ENCODE measurements at regions not wholly inside any gene's neighbourhood (a gene's known extent, or its start where the extent isn't known, plus 50 kb on each side); places are given as distances from the start of the nearest gene placed in this dataset.

GRCh38 chrX:69221239-69222102 lies 56.2 kb upstream of the PJA1 start:
- H3K4me3 ChIP-seq (ENCODE audit: low read depth in 2 of 2, low read length in 2 of 2): no peak overlapping the region
- ChIA-PET POLR2A (no interaction called here), CTCF (interaction anchor here (0.6 to 1.8 kb wide), 2 partner anchors 48 to 393 kb away, joined by 5 to 14 read pairs; partner anchors contain the start of gene EFNB1)
- H3K27ac ChIP-seq (ENCODE audit: low read length): no peak overlapping the region
- TF ChIP-seq SIN3A (IDR thresholded peaks at IDR 0.05; ENCODE audit: borderline replicate concordance, insufficient read depth, low read depth, low read length): no peak
- TF ChIP-seq POLR2AphosphoS5 (IDR thresholded peaks at IDR 0.05; ENCODE audit: low read depth, low read length): no peak
- TF ChIP-seq TCF7L2 (IDR thresholded peaks at IDR 0.05; ENCODE audit: low read depth, low read length): no peak
- no peak for TF ChIP-seq CTCF (IDR thresholded peaks at IDR 0.05)
- no peak for TF ChIP-seq REST (IDR thresholded peaks at IDR 0.05; ENCODE audit: insufficient read depth in 1 of 2, low read depth in 2 of 2, low read length in 1 of 2)
- no peaks in the 10 kb centered on the region for H3K27me3 ChIP-seq (ENCODE audit: control insufficient read depth, insufficient read depth, low read length)
- BruUV-seq (replicated peaks): no TSS peak
- H3K4me1 ChIP-seq (ENCODE audit: control insufficient read depth, insufficient read depth, low read length): no peaks in the 10 kb centered on the region
- 0 out of 2 replicates have a peak, but pooled peaks have one; percentile 17 for ATAC-seq
- intact Hi-C loops (cut with micrococcal nuclease; ENCODE audit: unreplicated experiment) (loop anchor here (2.0 to 10.0 kb wide), 3 partner anchors 63 to 393 kb away; partner anchors contain the start of gene EFNB1), in situ Hi-C loops (cut with HindIII; ENCODE audit: low pct_unique_long_range_greater_than_20kb, low sequenced_read_pairs) (no loop called here)
- DNase-seq (ENCODE audit: low read depth, low spot score): no peak
- no peaks in the 10 kb centered on the region for H3K36me3 ChIP-seq (ENCODE audit: control insufficient read depth, insufficient read depth, low read length)
- H3K9me3 ChIP-seq (ENCODE audit: control insufficient read depth, insufficient read depth, low read depth, low read length): no peaks in the 10 kb centered on the region

- TF ChIP-seq CTCF (IDR thresholded peaks at IDR 0.05) (no peak), POLR2AphosphoS5 (IDR thresholded peaks at IDR 0.05; ENCODE audit: low read depth, low read length) (no peak), SIN3A (IDR thresholded peaks at IDR 0.05; ENCODE audit: borderline replicate concordance, insufficient read depth, low read depth, low read length) (no peak), TCF7L2 (IDR thresholded peaks at IDR 0.05; ENCODE audit: low read depth, low read length) (no peak), REST (IDR thresholded peaks at IDR 0.05; ENCODE audit: insufficient read depth in 1 of 2, low read depth in 2 of 2, low read length in 1 of 2) (no peak)
- Histone ChIP-seq H3K4me3 (ENCODE audit: low read depth in 2 of 2, low read length in 2 of 2) (no peak overlapping the region), H3K4me1 (ENCODE audit: control insufficient read depth, insufficient read depth, low read length) (no peaks in the 10 kb centered on the region), H3K36me3 (ENCODE audit: control insufficient read depth, insufficient read depth, low read length) (no peaks in the 10 kb centered on the region), H3K27ac (ENCODE audit: low read length) (no peak overlapping the region), H3K27me3 (ENCODE audit: control insufficient read depth, insufficient read depth, low read length) (no peaks in the 10 kb centered on the region), H3K9me3 (ENCODE audit: control insufficient read depth, insufficient read depth, low read depth, low read length) (no peaks in the 10 kb centered on the region)
- intact Hi-C loops (cut with micrococcal nuclease; ENCODE audit: unreplicated experiment): no loop called here
- BruUV-seq (replicated peaks): no TSS peak
- no peak for DNase-seq (ENCODE audit: low read depth, low spot score)
- ATAC-seq: no peak
- ChIA-PET CTCF (interaction anchor here (0.8 kb wide), 1 partner anchor 17 kb away, joined by 3 read pairs; no protein-coding TSS in a partner anchor), POLR2A (no interaction called here)
- in situ Hi-C loops (cut with HindIII; ENCODE audit: low pct_unique_long_range_greater_than_20kb, low sequenced_read_pairs): no loop called here
These were observed 53.2 kb upstream of the PJA1 start for GRCh38 chrX:69218407-69218997.
